ENCODE measurements at regions not wholly inside any gene's neighbourhood (a gene's known extent, or its start where the extent isn't known, plus 50 kb on each side); places are given as distances from the start of the nearest gene placed in this dataset.

DNA sequence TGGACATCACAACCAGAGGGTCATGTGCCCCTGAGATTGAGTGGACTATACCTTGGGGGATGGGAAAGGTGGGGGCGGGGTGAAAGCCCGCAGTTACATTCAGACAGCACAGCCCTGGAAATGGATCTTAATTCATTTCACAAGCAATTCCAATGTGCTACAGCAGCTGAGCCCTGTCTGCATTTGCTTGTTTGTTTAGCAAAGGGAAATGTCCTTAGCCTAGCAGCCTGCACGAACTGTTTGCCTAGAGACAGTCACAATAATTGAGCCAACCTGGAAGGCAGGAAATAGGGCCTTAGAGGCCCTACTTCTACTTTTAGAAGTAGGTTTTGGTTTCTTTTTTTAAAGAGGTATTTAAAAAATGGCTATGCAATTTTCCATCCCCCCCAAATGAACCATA lies 177.3 kb upstream of the KL start:
- Histone ChIP-seq H3K4me1 (ENCODE audit: control insufficient read depth, insufficient read depth, low read length) (peaks cover 7% of the 10 kb centered on the region; the same call in 1 of the 2 replicates), H3K9me3 (ENCODE audit: control insufficient read depth, insufficient read depth, low read depth, low read length) (peaks cover 11% of the 10 kb centered on the region; the same call in 1 of the 2 replicates), H3K4me3 (ENCODE audit: low read depth in 2 of 2, low read length in 2 of 2) (0 out of 4 replicates have a peak overlapping the region, but pooled peaks of 1 of the 2 experiments have one; percentile 7), H3K27ac (ENCODE audit: low read length) (0 out of 2 replicates have a peak overlapping the region, but pooled peaks have one; percentile 23), H3K27me3 (ENCODE audit: control insufficient read depth, insufficient read depth, low read length) (no peaks in the 10 kb centered on the region), H3K36me3 (ENCODE audit: control insufficient read depth, insufficient read depth, low read length) (no peaks in the 10 kb centered on the region)
- peak; percentile 76 for ATAC-seq
- in situ Hi-C loops (cut with HindIII; ENCODE audit: low pct_unique_long_range_greater_than_20kb, low sequenced_read_pairs), result no loop called here
- no peak for DNase-seq (ENCODE audit: low read depth, low spot score)
- TF ChIP-seq SIN3A (IDR thresholded peaks at IDR 0.05; ENCODE audit: borderline replicate concordance, insufficient read depth, low read depth, low read length) (no peak), TCF7L2 (IDR thresholded peaks at IDR 0.05; ENCODE audit: low read depth, low read length) (no peak), POLR2AphosphoS5 (IDR thresholded peaks at IDR 0.05; ENCODE audit: low read depth, low read length) (no peak)
- TF ChIP-seq, protein P1, sequence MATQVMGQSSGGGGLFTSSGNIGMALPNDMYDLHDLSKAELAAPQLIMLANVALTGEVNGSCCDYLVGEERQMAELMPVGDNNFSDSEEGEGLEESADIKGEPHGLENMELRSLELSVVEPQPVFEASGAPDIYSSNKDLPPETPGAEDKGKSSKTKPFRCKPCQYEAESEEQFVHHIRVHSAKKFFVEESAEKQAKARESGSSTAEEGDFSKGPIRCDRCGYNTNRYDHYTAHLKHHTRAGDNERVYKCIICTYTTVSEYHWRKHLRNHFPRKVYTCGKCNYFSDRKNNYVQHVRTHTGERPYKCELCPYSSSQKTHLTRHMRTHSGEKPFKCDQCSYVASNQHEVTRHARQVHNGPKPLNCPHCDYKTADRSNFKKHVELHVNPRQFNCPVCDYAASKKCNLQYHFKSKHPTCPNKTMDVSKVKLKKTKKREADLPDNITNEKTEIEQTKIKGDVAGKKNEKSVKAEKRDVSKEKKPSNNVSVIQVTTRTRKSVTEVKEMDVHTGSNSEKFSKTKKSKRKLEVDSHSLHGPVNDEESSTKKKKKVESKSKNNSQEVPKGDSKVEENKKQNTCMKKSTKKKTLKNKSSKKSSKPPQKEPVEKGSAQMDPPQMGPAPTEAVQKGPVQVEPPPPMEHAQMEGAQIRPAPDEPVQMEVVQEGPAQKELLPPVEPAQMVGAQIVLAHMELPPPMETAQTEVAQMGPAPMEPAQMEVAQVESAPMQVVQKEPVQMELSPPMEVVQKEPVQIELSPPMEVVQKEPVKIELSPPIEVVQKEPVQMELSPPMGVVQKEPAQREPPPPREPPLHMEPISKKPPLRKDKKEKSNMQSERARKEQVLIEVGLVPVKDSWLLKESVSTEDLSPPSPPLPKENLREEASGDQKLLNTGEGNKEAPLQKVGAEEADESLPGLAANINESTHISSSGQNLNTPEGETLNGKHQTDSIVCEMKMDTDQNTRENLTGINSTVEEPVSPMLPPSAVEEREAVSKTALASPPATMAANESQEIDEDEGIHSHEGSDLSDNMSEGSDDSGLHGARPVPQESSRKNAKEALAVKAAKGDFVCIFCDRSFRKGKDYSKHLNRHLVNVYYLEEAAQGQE (IDR thresholded peaks at IDR 0.05; ENCODE audit: insufficient read depth in 1 of 2, low read depth in 2 of 2, low read length in 1 of 2), result no peak
- TF ChIP-seq, protein P2, sequence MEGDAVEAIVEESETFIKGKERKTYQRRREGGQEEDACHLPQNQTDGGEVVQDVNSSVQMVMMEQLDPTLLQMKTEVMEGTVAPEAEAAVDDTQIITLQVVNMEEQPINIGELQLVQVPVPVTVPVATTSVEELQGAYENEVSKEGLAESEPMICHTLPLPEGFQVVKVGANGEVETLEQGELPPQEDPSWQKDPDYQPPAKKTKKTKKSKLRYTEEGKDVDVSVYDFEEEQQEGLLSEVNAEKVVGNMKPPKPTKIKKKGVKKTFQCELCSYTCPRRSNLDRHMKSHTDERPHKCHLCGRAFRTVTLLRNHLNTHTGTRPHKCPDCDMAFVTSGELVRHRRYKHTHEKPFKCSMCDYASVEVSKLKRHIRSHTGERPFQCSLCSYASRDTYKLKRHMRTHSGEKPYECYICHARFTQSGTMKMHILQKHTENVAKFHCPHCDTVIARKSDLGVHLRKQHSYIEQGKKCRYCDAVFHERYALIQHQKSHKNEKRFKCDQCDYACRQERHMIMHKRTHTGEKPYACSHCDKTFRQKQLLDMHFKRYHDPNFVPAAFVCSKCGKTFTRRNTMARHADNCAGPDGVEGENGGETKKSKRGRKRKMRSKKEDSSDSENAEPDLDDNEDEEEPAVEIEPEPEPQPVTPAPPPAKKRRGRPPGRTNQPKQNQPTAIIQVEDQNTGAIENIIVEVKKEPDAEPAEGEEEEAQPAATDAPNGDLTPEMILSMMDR (IDR thresholded peaks at IDR 0.05), result no peak
- CTCF ChIA-PET, result no interaction called here
- BruUV-seq (replicated peaks), result no TSS peak
- POLR2A ChIA-PET, result interaction anchor here (0.6 kb wide), 1 partner anchor 74 kb away, joined by 6 read pairs; no protein-coding TSS in a partner anchor
- intact Hi-C loops (cut with micrococcal nuclease; ENCODE audit: unreplicated experiment), result no loop called here

DNA sequence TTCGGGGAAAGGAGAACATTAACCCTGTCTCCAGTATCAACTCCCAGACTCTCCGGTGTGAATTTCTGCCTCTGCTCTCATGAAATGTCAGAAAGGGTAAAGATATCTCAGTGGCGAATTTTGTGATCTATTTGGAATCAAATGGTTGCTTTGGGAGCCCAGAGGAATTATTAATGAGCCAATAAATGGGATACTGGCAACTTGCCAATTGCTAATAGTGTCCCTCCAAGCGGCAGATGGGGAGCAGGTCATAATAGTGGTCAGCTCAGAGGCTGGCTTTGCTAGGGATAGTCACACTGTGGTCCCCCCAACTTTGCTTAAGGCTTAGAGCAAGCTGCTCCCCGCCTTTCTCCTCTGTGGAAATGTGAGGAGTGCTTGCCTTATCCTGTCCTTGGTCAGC lies 176.1 kb upstream of the KL start:
- no peak for TF ChIP-seq SIN3A (IDR thresholded peaks at IDR 0.05; ENCODE audit: borderline replicate concordance, insufficient read depth, low read depth, low read length)
- TF ChIP-seq, protein P2 (IDR thresholded peaks at IDR 0.05), result no peak
- Histone ChIP-seq H3K4me1 (ENCODE audit: control insufficient read depth, insufficient read depth, low read length) (peaks cover 7% of the 10 kb centered on the region; the same call in 1 of the 2 replicates), H3K27ac (ENCODE audit: low read length) (no peak overlapping the region), H3K36me3 (ENCODE audit: control insufficient read depth, insufficient read depth, low read length) (no peaks in the 10 kb centered on the region), H3K9me3 (ENCODE audit: control insufficient read depth, insufficient read depth, low read depth, low read length) (peaks cover 4% of the 10 kb centered on the region; the same call in 1 of the 2 replicates), H3K4me3 (ENCODE audit: low read depth in 2 of 2, low read length in 2 of 2) (no peak overlapping the region), H3K27me3 (ENCODE audit: control insufficient read depth, insufficient read depth, low read length) (no peaks in the 10 kb centered on the region)
- ChIA-PET POLR2A (no interaction called here), CTCF (no interaction called here)
- in situ Hi-C loops (cut with HindIII; ENCODE audit: low pct_unique_long_range_greater_than_20kb, low sequenced_read_pairs) (no loop called here), intact Hi-C loops (cut with micrococcal nuclease; ENCODE audit: unreplicated experiment) (no loop called here)
- ATAC-seq (no peak), DNase-seq (ENCODE audit: low read depth, low spot score) (no peak)
- BruUV-seq (replicated peaks), result no TSS peak

Data from Panc1 (cell line).